NT2/D1 (cell line): ENCODE measurements at regions not wholly inside any gene's neighbourhood (a gene's known extent, or its start where the extent isn't known, plus 50 kb on each side); places are given as distances from the start of the nearest gene placed in this dataset.

Experiments
- DNase-seq: peaks from one replicate; pipeline ENCODE4 v3.0.0-alpha.2; 2011; ENCODE audit warnings: low read depth, low spot score
- H3K27me3 ChIP-seq: 2 replicates; pipeline ENCODE4 v1.6.0; 2011; ENCODE audit warnings: mild to moderate bottlenecking; ENCODE audit not compliant: insufficient read length, insufficient read depth
- H3K36me3 ChIP-seq: 2 replicates; pipeline ENCODE4 v1.6.1; 2011; ENCODE audit warnings: mild to moderate bottlenecking, low read length, mixed read lengths; ENCODE audit not compliant: insufficient read depth, insufficient read length
- H3K4me1 ChIP-seq: 2 replicates; pipeline ENCODE4 v1.5.1; 2011; ENCODE audit not compliant: insufficient read depth, insufficient read length
- H3K4me3 ChIP-seq: 2 replicates; pipeline ENCODE4 v1.5.1; 2011; ENCODE audit warnings: low read depth; ENCODE audit not compliant: insufficient read length
- H3K9ac ChIP-seq: 2 replicates; pipeline ENCODE4 v1.6.0; 2011; ENCODE audit warnings: low read depth; ENCODE audit not compliant: insufficient read length
- H3K9me3 ChIP-seq: 2 replicates; pipeline ENCODE4 v1.5.1; 2011; ENCODE audit warnings: mild to moderate bottlenecking, low read length; ENCODE audit not compliant: insufficient read depth
- SUZ12 ChIP-seq: IDR thresholded peaks from 2 replicates; pipeline ENCODE4 v1.6.1; 2011; ENCODE audit not compliant: insufficient read length, insufficient read depth; ENCODE audit errors: extremely low read depth
- YY1 ChIP-seq: IDR thresholded peaks from 2 replicates; pipeline ENCODE4 v1.6.1; 2011; ENCODE audit not compliant: insufficient read length, insufficient read depth
- ZNF274 ChIP-seq: IDR thresholded peaks from 2 replicates; pipeline ENCODE4 v1.6.1; 2011; ENCODE audit warnings: mild to moderate bottlenecking, low read depth, low read length

- no peak for DNase-seq
- H3K9ac ChIP-seq: no peak overlapping the region
- H3K4me1 ChIP-seq: no peaks in the 10 kb centered on the region
- H3K36me3 ChIP-seq: no peaks in the 10 kb centered on the region
- H3K4me3 ChIP-seq: no peak overlapping the region
- H3K27me3 ChIP-seq: no peaks in the 10 kb centered on the region
- TF ChIP-seq SUZ12 (no peak), YY1 (no peak), ZNF274 (no peak)
- H3K9me3 ChIP-seq: no peaks in the 10 kb centered on the region
Measured at GRCh38 chr12:61706783-61707182, 553.4 kb upstream of the USP15 start.

GRCh38 chr12:61713121-61713520 is 547.1 kb upstream of the USP15 start:
- no peaks in the 10 kb centered on the region for H3K9me3 ChIP-seq
- no peaks in the 10 kb centered on the region for H3K27me3 ChIP-seq
- TF ChIP-seq YY1 (no peak), SUZ12 (no peak), ZNF274 (no peak)
- H3K36me3 ChIP-seq: no peaks in the 10 kb centered on the region
- H3K4me1 ChIP-seq: no peaks in the 10 kb centered on the region
- DNase-seq: no peak
- H3K4me3 ChIP-seq: no peak overlapping the region
- H3K9ac ChIP-seq: no peak overlapping the region

GRCh38 chr12:61717986-61718385 is 542.2 kb upstream of the USP15 start:
- Histone ChIP-seq H3K9me3 (no peaks in the 10 kb centered on the region), H3K4me3 (no peak overlapping the region), H3K9ac (no peak overlapping the region), H3K4me1 (no peaks in the 10 kb centered on the region), H3K36me3 (no peaks in the 10 kb centered on the region), H3K27me3 (no peaks in the 10 kb centered on the region)
- no peak for DNase-seq
- no peak for TF ChIP-seq SUZ12
- TF ChIP-seq ZNF274: no peak
- no peak for TF ChIP-seq YY1

- TF ChIP-seq YY1 (no peak), SUZ12 (no peak), ZNF274 (no peak)
- DNase-seq: no peak
Measured at GRCh38 chr12:61739925-61740324, 520.3 kb upstream of the USP15 start.

GRCh38 chr12:61750604-61751003 is 509.6 kb upstream of the USP15 start:
- Histone ChIP-seq H3K4me3 (no peak overlapping the region), H3K27me3 (no peaks in the 10 kb centered on the region), H3K36me3 (no peaks in the 10 kb centered on the region), H3K4me1 (no peaks in the 10 kb centered on the region), H3K9me3 (no peaks in the 10 kb centered on the region), H3K9ac (no peak overlapping the region)
- TF ChIP-seq SUZ12 (no peak), ZNF274 (no peak)
- DNase-seq: no peak

More at GRCh38 chr12:61739925-61740324, 520.3 kb upstream of the USP15 start:
- no peak overlapping the region for H3K4me3 ChIP-seq
- no peaks in the 10 kb centered on the region for H3K27me3 ChIP-seq
- H3K36me3 ChIP-seq: no peaks in the 10 kb centered on the region
- H3K9ac ChIP-seq: no peak overlapping the region
- H3K9me3 ChIP-seq: no peaks in the 10 kb centered on the region
- H3K4me1 ChIP-seq: no peaks in the 10 kb centered on the region

GRCh38 chr12:61754214-61754613 is 506.0 kb upstream of the USP15 start:
- Histone ChIP-seq H3K4me3 (no peak overlapping the region), H3K36me3 (no peaks in the 10 kb centered on the region), H3K4me1 (no peaks in the 10 kb centered on the region), H3K9me3 (no peaks in the 10 kb centered on the region), H3K27me3 (no peaks in the 10 kb centered on the region), H3K9ac (no peak overlapping the region)
- TF ChIP-seq ZNF274: no peak
- no peak for TF ChIP-seq SUZ12
- TF ChIP-seq YY1: no peak
- no peak for DNase-seq

- Histone ChIP-seq H3K9me3 (no peaks in the 10 kb centered on the region), H3K4me1 (no peaks in the 10 kb centered on the region), H3K4me3 (no peak overlapping the region), H3K36me3 (no peaks in the 10 kb centered on the region), H3K27me3 (no peaks in the 10 kb centered on the region), H3K9ac (no peak overlapping the region)
- no peak for TF ChIP-seq ZNF274
- no peak for TF ChIP-seq SUZ12
- TF ChIP-seq YY1: no peak
- DNase-seq: no peak
Measured at GRCh38 chr12:61757831-61758505, 502.2 kb upstream of the USP15 start.

GRCh38 chr12:61758661-61759060 is 501.5 kb upstream of the USP15 start:
- Histone ChIP-seq H3K9me3 (no peaks in the 10 kb centered on the region), H3K4me3 (no peak overlapping the region), H3K36me3 (no peaks in the 10 kb centered on the region), H3K4me1 (no peaks in the 10 kb centered on the region), H3K27me3 (no peaks in the 10 kb centered on the region), H3K9ac (no peak overlapping the region)
- TF ChIP-seq ZNF274 (no peak), SUZ12 (no peak), YY1 (no peak)
- DNase-seq: no peak
